Colonic mucosa (tissue), 4 donors: ENCODE measurements at regions not wholly inside any gene's neighbourhood (a gene's known extent, or its start where the extent isn't known, plus 50 kb on each side); places are given as distances from the start of the nearest gene placed in this dataset.
A peak's percentile ranks its signal among the peaks of the same experiment; 100 is the strongest.

Experiments
- DNase-seq: peaks from one replicate; pipeline ENCODE4 v3.0.0-alpha.2; 2020
- H3K27ac ChIP-seq: fragments of 200-600 bp; one replicate; pipeline ENCODE4 v1.8.0; 2021
- H3K27me3 ChIP-seq: fragments of 200-600 bp; one replicate; pipeline ENCODE4 v1.8.0; 2021
- H3K36me3 ChIP-seq: fragments of 200-600 bp; one replicate; pipeline ENCODE4 v1.8.0; 2021
- H3K4me1 ChIP-seq: fragments of 200-600 bp; one replicate; pipeline ENCODE4 v1.8.0; 2021; ENCODE audit warnings: mild to moderate bottlenecking
- H3K4me3 ChIP-seq: fragments of 200-600 bp; one replicate; pipeline ENCODE4 v1.8.0; 2021
- H3K9ac ChIP-seq, 2 donors: one replicate each; pipeline ENCODE4 v1.7.0; 2013; ENCODE audit warnings: control low read depth in 2 of 2, low read depth in 2 of 2, low read length in 2 of 2
- H3K9me3 ChIP-seq: fragments of 200-600 bp; one replicate; pipeline ENCODE4 v1.8.0; 2021
- intact Hi-C: fragments of 100-400 bp; cut with DNase I; formaldehyde crosslinking; loops from one replicate; pipeline ENCODE4 v1.14.1; 2022
- TF ChIP-seq, protein P1 (sequence below): fragments of 200-600 bp; IDR thresholded peaks from one replicate; pipeline ENCODE4 v1.8.0; 2022; ENCODE audit warnings: antibody characterized with exemption, mild to moderate bottlenecking
- donor health status: healthy.
- donor health status: DM: no; HTN: no; CAD: no.
- donor health status: DM: no; HTN: no; CAD: no.

DNA sequence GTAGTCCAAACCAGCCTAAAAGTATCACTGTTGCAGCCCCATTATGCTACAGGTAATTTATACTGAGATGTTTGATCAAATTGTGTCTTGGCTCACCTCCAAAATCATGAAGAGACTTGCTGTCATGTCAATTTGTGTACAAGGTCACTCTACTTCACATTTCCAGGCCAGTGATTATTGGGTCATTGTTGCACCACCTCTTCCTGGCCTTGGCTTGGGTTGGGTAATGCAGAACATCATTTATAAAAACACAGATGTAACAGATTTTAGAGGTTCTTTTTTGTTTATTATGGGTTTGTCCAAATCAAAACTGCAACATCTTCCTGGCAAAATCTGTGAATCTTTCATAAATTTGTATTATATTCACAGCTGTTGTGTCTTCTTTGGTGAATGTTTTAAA lies 459.5 kb downstream of the ANKRD50 start:
- intact Hi-C loops = no loop called here
- H3K4me1 ChIP-seq = no peaks in the 10 kb centered on the region
- no peak for DNase-seq
- H3K27me3 ChIP-seq = no peaks in the 10 kb centered on the region
- TF ChIP-seq, protein P1, sequence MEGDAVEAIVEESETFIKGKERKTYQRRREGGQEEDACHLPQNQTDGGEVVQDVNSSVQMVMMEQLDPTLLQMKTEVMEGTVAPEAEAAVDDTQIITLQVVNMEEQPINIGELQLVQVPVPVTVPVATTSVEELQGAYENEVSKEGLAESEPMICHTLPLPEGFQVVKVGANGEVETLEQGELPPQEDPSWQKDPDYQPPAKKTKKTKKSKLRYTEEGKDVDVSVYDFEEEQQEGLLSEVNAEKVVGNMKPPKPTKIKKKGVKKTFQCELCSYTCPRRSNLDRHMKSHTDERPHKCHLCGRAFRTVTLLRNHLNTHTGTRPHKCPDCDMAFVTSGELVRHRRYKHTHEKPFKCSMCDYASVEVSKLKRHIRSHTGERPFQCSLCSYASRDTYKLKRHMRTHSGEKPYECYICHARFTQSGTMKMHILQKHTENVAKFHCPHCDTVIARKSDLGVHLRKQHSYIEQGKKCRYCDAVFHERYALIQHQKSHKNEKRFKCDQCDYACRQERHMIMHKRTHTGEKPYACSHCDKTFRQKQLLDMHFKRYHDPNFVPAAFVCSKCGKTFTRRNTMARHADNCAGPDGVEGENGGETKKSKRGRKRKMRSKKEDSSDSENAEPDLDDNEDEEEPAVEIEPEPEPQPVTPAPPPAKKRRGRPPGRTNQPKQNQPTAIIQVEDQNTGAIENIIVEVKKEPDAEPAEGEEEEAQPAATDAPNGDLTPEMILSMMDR = no peak
- no peaks in the 10 kb centered on the region for H3K36me3 ChIP-seq
- no peak overlapping the region for H3K9ac ChIP-seq
- no peak overlapping the region for H3K4me3 ChIP-seq
- H3K9me3 ChIP-seq = no peaks in the 10 kb centered on the region
- no peak overlapping the region for H3K27ac ChIP-seq

DNA sequence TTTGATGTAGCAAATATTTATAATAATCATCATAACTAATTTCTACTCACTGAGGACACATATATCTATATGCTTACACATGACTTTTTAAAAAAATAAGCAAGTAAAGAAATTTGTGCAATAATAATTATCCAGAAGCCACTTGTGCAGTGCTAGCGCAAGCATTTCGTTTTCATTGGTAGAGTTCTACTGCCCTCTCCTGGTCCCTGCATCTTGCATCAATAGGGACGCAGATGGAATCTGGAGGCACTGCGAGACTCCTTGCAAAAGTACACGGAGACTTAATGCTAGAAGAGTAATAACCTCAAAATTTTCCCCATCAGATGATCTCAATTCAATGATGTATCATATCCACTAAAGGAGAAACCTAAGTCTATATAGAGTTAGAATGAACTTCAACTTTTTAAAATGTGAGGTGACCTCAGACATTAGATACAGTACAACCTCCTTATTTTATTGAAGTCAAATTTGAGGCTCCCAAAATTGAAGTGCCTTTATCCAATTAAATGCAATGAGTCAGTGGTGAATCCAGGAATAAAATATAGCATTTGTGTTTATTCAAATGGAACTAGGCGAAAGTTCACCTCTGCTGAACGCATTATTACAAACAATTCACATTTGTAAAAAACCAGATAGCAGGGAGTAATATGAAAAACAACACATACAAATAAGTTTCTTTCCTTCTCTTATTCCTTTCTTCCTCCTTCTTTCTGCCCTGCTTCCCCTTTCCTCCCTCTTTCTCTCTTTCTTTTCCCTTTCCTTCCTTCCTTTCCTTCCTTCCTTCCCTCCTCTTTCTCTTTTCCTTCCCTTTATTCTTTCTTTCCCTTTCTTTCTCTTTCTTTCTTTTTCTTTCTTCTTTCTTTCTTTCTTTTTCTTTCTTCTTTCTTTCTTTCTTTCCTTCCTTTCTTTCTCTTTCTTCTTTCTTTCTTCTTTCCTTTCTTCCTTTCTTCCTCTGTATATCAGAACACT lies 450.0 kb downstream of the ANKRD50 start:
- TF ChIP-seq, protein P1 = peak; percentile 68
- intact Hi-C loops = loop anchor here (5.0 kb wide), 2 partner anchors 490 to 1160 kb away; no protein-coding TSS in a partner anchor

DNA sequence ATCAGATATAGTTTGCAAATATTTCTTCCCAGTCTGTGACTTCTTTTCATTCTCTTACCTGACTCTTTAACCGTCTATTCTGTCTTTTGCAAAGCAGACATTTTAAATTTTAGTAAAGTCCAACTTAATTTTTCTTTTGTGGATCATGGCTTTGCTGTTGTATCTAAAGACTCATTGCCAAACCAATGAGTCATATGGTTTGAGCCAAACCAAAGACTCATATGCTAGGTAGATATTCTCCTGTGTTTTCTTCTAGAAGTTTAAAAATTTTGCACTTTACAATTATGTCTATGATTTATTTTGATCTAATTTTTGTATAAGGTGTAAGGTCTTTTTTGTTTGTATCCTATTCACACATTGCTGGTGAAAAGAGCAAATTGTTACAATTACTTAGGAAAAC lies 446.8 kb downstream of the ANKRD50 start:
- DNase-seq = no peak
- H3K27ac ChIP-seq = no peak overlapping the region
- TF ChIP-seq, protein P1 = no peak
- no peaks in the 10 kb centered on the region for H3K27me3 ChIP-seq
- H3K36me3 ChIP-seq = no peaks in the 10 kb centered on the region
- H3K9me3 ChIP-seq = no peaks in the 10 kb centered on the region
- intact Hi-C loops = no loop called here
- no peak overlapping the region for H3K9ac ChIP-seq
- no peaks in the 10 kb centered on the region for H3K4me1 ChIP-seq
- no peak overlapping the region for H3K4me3 ChIP-seq

More for the DNA sequence above, 450.0 kb downstream of the ANKRD50 start:
- no peak overlapping the region for H3K27ac ChIP-seq
- no peak overlapping the region for H3K9ac ChIP-seq
- DNase-seq = peak; percentile 63
- no peaks in the 10 kb centered on the region for H3K36me3 ChIP-seq
- no peaks in the 10 kb centered on the region for H3K9me3 ChIP-seq
- no peak overlapping the region for H3K4me3 ChIP-seq
- H3K27me3 ChIP-seq = no peaks in the 10 kb centered on the region
- no peaks in the 10 kb centered on the region for H3K4me1 ChIP-seq

DNA sequence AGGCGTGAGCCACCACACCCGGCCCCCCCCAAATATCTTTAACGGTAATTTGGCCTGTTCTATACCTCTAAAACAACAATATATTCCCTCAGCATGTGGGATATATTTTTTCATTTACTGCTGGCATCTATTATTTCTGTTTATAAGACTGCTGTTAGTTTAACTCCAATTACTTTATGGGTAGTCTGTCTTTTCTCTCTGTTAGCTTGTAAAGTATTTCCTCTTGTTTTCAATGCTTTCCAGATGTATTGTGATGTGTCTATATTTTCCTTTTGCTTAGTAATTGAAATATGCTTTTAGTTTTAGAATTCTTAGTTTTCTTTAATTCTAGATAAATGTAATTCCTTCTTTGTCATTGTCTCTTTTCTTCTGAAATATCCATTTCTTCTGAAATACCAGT lies 445.8 kb downstream of the ANKRD50 start:
- intact Hi-C loops = no loop called here
- no peaks in the 10 kb centered on the region for H3K36me3 ChIP-seq
- no peaks in the 10 kb centered on the region for H3K4me1 ChIP-seq
- no peaks in the 10 kb centered on the region for H3K27me3 ChIP-seq
- no peak overlapping the region for H3K4me3 ChIP-seq
- no peaks in the 10 kb centered on the region for H3K9me3 ChIP-seq
- H3K9ac ChIP-seq = no peak overlapping the region
- no peak for DNase-seq
- H3K27ac ChIP-seq = no peak overlapping the region
- TF ChIP-seq, protein P1 = no peak

DNA sequence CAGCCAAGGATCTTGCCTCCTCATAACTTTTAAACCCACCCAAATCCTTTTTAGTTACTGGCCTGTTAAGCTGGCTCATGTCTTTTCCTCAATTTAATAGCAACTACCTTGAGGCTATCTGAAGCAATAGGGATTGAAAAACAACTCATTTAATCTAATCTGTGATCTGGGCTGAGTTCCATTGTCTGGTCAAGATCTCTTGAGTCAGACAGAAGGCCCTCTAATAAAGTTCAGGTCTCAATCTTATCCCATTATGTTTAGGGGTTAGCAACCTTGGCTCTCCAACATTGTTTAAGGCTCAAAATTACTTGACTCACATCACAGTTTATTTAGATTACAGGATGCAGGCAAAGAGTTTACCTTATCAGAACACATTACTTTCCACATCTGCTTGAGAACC lies 436.1 kb downstream of the ANKRD50 start:
- intact Hi-C loops = no loop called here
- DNase-seq = no peak
- Histone ChIP-seq H3K4me1 (no peaks in the 10 kb centered on the region), H3K36me3 (no peaks in the 10 kb centered on the region), H3K27ac (no peak overlapping the region), H3K27me3 (no peaks in the 10 kb centered on the region), H3K4me3 (no peak overlapping the region), H3K9me3 (no peaks in the 10 kb centered on the region), H3K9ac (no peak overlapping the region)
- TF ChIP-seq, protein P1 = no peak
